Astrocyte (in vitro differentiated cells and primary cell): ENCODE measurements at regions not wholly inside any gene's neighbourhood (a gene's known extent, or its start where the extent isn't known, plus 50 kb on each side); places are given as distances from the start of the nearest gene placed in this dataset.

Source experiments
- CTCF ChIP-seq: IDR thresholded peaks from 2 replicates; pipeline ENCODE4 v1.5.1; 2011; ENCODE audit warnings: low read depth, mild to moderate bottlenecking, inconsistent platforms, low read length, moderate library complexity; ENCODE audit not compliant: insufficient read depth
- EZH2 ChIP-seq: IDR thresholded peaks from 2 replicates; pipeline ENCODE4 v1.6.1; 2012; ENCODE audit warnings: mild to moderate bottlenecking, low read length, inconsistent platforms; ENCODE audit not compliant: insufficient read depth

- TF ChIP-seq EZH2 (no peak), CTCF (no peak)
Measured at GRCh38 chr5:54610197-54610944, 92.8 kb downstream of the SNX18 start.
